Large intestine (tissue), 3 donors: ENCODE measurements at regions not wholly inside any gene's neighbourhood (a gene's known extent, or its start where the extent isn't known, plus 50 kb on each side); places are given as distances from the start of the nearest gene placed in this dataset.
A peak's percentile ranks its signal among the peaks of the same experiment; 100 is the strongest.

Source experiments
- DNase-seq, 2 donors: peaks; one replicate each; pipeline versions ENCODE4 v3.0.0 to v3.0.0-alpha.2; 2013
- H3K27ac ChIP-seq: one replicate; pipeline ENCODE4 v1.5.1; 2013; ENCODE audit warnings: low read length
- H3K27me3 ChIP-seq: 2 replicates; pipeline ENCODE4 v1.6.1; 2013; ENCODE audit warnings: low read length; ENCODE audit not compliant: control insufficient read depth, insufficient read depth
- H3K36me3 ChIP-seq: 2 replicates; pipeline ENCODE4 v1.6.1; 2013; ENCODE audit warnings: low read length; ENCODE audit not compliant: control insufficient read depth, insufficient read depth
- H3K4me1 ChIP-seq: one replicate; pipeline ENCODE4 v1.6.1; 2013; ENCODE audit warnings: low read length; ENCODE audit not compliant: control insufficient read depth, insufficient read depth
- H3K4me3 ChIP-seq: one replicate; pipeline ENCODE4 v1.5.1; 2013; ENCODE audit warnings: low read length
- H3K9me3 ChIP-seq: one replicate; pipeline ENCODE4 v1.6.1; 2013; ENCODE audit warnings: mild to moderate bottlenecking, low read depth, low read length, moderate library complexity; ENCODE audit not compliant: control insufficient read depth
- WGBS: methylation state at CpG from one replicate; pipeline ENCODE4 v1.1.5; 2013; ENCODE audit warnings: low lambda C conversion rate; ENCODE audit not compliant: insufficient coverage; 5-methylcytosine and 5-hydroxymethylcytosine counted together

GRCh38 chr2:47653902-47654789 lies 83.4 kb upstream of the KCNK12 start:
- 40% methylated on average over 2 of the region's 20 CpGs for WGBS
- H3K9me3 ChIP-seq, result peaks cover 5% of the 10 kb centered on the region
- no peak overlapping the region for H3K4me3 ChIP-seq
- peaks cover 9% of the 10 kb centered on the region for H3K4me1 ChIP-seq
- H3K36me3 ChIP-seq, result no peaks in the 10 kb centered on the region
- H3K27ac ChIP-seq, result no peak overlapping the region
- DNase-seq, result peak; percentile 60 to 75
- H3K27me3 ChIP-seq, result no peaks in the 10 kb centered on the region

GRCh38 chr2:47653036-47653435 lies 82.3 kb upstream of the KCNK12 start:
- WGBS, result no CpG with 5 or more reads among the region's 6 CpGs

GRCh38 chr2:47652061-47652690 lies 81.4 kb upstream of the KCNK12 start:
- DNase-seq, result no peak
- WGBS, result 100% methylated on average over 1 of the region's 10 CpGs
- no peaks in the 10 kb centered on the region for H3K27me3 ChIP-seq
- peaks cover 5% of the 10 kb centered on the region for H3K9me3 ChIP-seq
- peaks cover 9% of the 10 kb centered on the region for H3K4me1 ChIP-seq
- no peak overlapping the region for H3K4me3 ChIP-seq
- no peak overlapping the region for H3K27ac ChIP-seq
- no peaks in the 10 kb centered on the region for H3K36me3 ChIP-seq

More at GRCh38 chr2:47653036-47653435, 82.3 kb upstream of the KCNK12 start:
- Histone ChIP-seq H3K4me3 (no peak overlapping the region), H3K4me1 (peaks cover 9% of the 10 kb centered on the region), H3K9me3 (peaks cover 5% of the 10 kb centered on the region), H3K36me3 (no peaks in the 10 kb centered on the region), H3K27me3 (no peaks in the 10 kb centered on the region), H3K27ac (no peak overlapping the region)
- no peak for DNase-seq

- H3K27me3 ChIP-seq, result no peaks in the 10 kb centered on the region
- no peak for DNase-seq
- WGBS, result no CpG with 5 or more reads among the region's 5 CpGs
- H3K36me3 ChIP-seq, result no peaks in the 10 kb centered on the region
- H3K4me3 ChIP-seq, result no peak overlapping the region
- peaks cover 9% of the 10 kb centered on the region for H3K4me1 ChIP-seq
- peaks cover 5% of the 10 kb centered on the region for H3K9me3 ChIP-seq
- H3K27ac ChIP-seq, result no peak overlapping the region
These were observed 80.5 kb upstream of the KCNK12 start for GRCh38 chr2:47651296-47651695.

- Histone ChIP-seq H3K36me3 (no peaks in the 10 kb centered on the region), H3K27me3 (no peaks in the 10 kb centered on the region), H3K9me3 (peaks cover 5% of the 10 kb centered on the region), H3K4me3 (no peak overlapping the region), H3K27ac (no peak overlapping the region), H3K4me1 (peaks cover 9% of the 10 kb centered on the region)
- WGBS, result 84% methylated on average over 2 of the region's 9 CpGs
- no peak for DNase-seq
These were observed 79.3 kb upstream of the KCNK12 start for GRCh38 chr2:47650001-47650535.

- Histone ChIP-seq H3K27ac (no peak overlapping the region), H3K4me1 (no peaks in the 10 kb centered on the region), H3K9me3 (peaks cover 5% of the 10 kb centered on the region), H3K4me3 (no peak overlapping the region), H3K27me3 (no peaks in the 10 kb centered on the region), H3K36me3 (no peaks in the 10 kb centered on the region)
- no CpG with 5 or more reads among the region's 1 CpG for WGBS
- no peak for DNase-seq
These were observed 74.5 kb upstream of the KCNK12 start for GRCh38 chr2:47645246-47645645.

- DNase-seq, result no peak
- Histone ChIP-seq H3K27ac (no peak overlapping the region), H3K36me3 (no peaks in the 10 kb centered on the region), H3K9me3 (no peaks in the 10 kb centered on the region), H3K4me1 (no peaks in the 10 kb centered on the region), H3K27me3 (no peaks in the 10 kb centered on the region), H3K4me3 (no peak overlapping the region)
- no CpG with 5 or more reads among the region's 4 CpGs for WGBS
These were observed 73.6 kb upstream of the KCNK12 start for GRCh38 chr2:47644351-47644750.

- Histone ChIP-seq H3K27ac (no peak overlapping the region), H3K9me3 (no peaks in the 10 kb centered on the region), H3K4me1 (peaks cover 4% of the 10 kb centered on the region), H3K4me3 (no peak overlapping the region), H3K27me3 (no peaks in the 10 kb centered on the region), H3K36me3 (no peaks in the 10 kb centered on the region)
- 13% methylated on average over 1 of the region's 2 CpGs for WGBS
- no peak for DNase-seq
These were observed 70.6 kb upstream of the KCNK12 start for GRCh38 chr2:47641366-47641765.

GRCh38 chr2:47640356-47640755 lies 69.6 kb upstream of the KCNK12 start:
- H3K4me1 ChIP-seq, result peaks cover 4% of the 10 kb centered on the region
- no peak overlapping the region for H3K4me3 ChIP-seq
- H3K27ac ChIP-seq, result no peak overlapping the region
- no peaks in the 10 kb centered on the region for H3K9me3 ChIP-seq
- no peak for DNase-seq
- no CpG with 5 or more reads among the region's 3 CpGs for WGBS
- no peaks in the 10 kb centered on the region for H3K27me3 ChIP-seq
- no peaks in the 10 kb centered on the region for H3K36me3 ChIP-seq

- no CpG with 5 or more reads among the region's 4 CpGs for WGBS
- Histone ChIP-seq H3K4me1 (peaks cover 4% of the 10 kb centered on the region), H3K4me3 (no peak overlapping the region), H3K36me3 (no peaks in the 10 kb centered on the region), H3K27ac (no peak overlapping the region), H3K27me3 (no peaks in the 10 kb centered on the region), H3K9me3 (no peaks in the 10 kb centered on the region)
- peak; percentile 60 to 75 for DNase-seq
These were observed 68.7 kb upstream of the KCNK12 start for GRCh38 chr2:47639467-47639866.
